ENCODE measurements at regions not wholly inside any gene's neighbourhood (a gene's known extent, or its start where the extent isn't known, plus 50 kb on each side); places are given as distances from the start of the nearest gene placed in this dataset.

DNA sequence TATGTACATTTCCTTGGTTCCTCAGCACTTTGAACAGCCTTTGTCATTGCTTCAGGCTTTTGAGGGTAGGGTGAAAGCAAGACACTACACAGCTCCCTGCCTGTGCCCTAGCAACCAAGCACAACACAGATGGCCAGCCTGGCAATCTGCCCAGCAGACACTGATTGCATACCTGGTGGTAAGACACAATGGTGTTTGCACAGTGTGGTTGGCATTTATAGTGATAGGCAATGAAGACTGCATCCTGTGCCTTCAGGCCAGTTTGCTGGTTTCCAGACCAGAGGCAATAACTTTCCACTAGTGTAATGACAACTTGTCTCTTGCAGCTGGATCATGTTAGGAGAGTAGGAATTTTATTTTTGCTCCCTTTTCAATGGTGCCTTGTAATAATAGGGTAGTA, 144.5 kb upstream of the TNC start:
- peak; percentile 24 for DNase-seq

DNA sequence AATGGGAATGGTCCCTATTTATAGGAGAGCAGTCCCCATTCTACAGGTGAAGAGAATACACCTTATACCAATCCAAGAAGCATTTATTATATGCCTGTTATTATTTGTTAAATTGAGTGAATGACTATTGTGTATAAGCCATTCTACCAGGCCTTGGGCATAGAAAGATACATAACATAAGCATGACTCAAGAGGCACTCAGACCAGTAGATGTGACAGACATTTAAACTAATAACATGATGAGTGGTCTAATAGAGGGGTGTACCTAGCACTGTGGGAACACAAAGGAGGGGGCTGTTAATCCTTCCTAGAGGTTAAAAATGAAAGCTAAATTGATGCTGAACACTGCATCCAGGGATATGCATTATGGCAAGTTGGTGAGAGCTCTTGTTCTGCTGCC, 145.0 kb upstream of the TNC start:
- no peak for DNase-seq

GRCh38 chr9:115263371-115264075, 145.6 kb upstream of the TNC start:
- DNase-seq = no peak

- DNase-seq = no peak
Measured at GRCh38 chr9:115264313-115264712, 146.4 kb upstream of the TNC start.

- DNase-seq = no peak
Measured at GRCh38 chr9:115267790-115268189, 149.8 kb upstream of the TNC start.

DNA sequence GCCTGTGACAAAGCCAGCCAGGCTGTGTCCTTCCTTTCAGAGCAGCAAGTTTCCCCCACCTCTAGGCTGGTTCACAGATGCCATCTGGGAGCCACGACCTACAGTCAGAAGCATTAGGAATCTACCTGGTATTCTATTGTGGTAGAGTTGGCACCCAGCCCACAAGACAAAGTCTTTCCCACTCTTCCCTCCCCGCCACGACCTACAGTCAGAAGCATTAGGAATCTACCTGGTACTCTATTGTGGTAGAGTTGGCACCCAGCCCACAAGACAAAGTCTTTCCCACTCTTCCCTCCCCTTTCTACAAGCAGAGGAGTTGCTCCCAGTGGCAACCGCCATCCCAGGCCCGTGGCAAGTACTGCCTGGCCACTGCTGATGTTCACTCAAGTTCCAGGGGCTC, 157.8 kb upstream of the TNC start:
- DNase-seq = no peak

GRCh38 chr9:115276621-115277020, 158.7 kb upstream of the TNC start:
- DNase-seq = no peak

GRCh38 chr9:115277301-115277700, 159.3 kb upstream of the TNC start:
- no peak for DNase-seq

- DNase-seq = no peak
Measured at GRCh38 chr9:115278326-115279035, 160.5 kb upstream of the TNC start.

GRCh38 chr9:115283395-115283794, 165.4 kb upstream of the TNC start:
- no peak for DNase-seq

DNA sequence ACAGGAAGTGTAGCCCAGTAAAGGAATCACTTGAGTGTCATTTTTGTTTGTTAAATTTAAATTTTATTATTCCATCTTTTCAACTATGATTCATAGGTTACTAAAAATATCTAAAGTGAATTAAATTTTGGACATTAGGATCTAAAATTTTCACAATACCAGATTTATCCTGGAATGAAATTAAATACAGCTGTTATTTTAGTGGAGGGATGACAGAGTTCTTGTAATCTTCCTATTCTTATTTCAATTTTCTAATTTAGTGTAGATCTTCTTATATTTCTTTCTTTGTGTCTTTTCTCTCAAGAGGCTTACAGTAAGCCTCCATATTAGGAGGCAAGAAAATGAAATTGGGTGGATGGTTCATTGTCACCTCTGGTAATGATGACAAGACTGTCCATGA, 167.9 kb upstream of the TNC start:
- DNase-seq = no peak

DNA sequence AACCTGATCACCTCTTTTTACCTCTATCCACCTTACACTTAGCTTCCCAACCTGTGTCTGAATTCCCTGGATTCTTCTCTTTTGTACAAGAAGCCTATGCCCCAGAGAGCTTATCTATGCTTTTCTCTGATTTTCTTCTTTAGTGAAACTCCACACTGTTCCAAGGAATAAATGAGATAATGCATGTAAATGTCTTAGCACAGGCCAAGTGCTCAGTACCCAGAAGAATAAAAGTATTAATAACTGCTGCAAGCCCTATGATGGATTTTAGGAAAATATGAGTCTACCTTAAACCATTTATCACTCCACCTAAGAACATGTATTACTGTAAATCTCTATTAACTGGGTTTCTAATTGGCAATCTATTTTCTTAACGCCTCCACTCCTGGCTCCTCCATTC, 168.5 kb upstream of the TNC start:
- DNase-seq = no peak

- DNase-seq = no peak
Measured at GRCh38 chr9:115289757-115290208, 171.8 kb upstream of the TNC start.

GRCh38 chr9:115291841-115292240, 173.9 kb upstream of the TNC start:
- no peak for DNase-seq

DNA sequence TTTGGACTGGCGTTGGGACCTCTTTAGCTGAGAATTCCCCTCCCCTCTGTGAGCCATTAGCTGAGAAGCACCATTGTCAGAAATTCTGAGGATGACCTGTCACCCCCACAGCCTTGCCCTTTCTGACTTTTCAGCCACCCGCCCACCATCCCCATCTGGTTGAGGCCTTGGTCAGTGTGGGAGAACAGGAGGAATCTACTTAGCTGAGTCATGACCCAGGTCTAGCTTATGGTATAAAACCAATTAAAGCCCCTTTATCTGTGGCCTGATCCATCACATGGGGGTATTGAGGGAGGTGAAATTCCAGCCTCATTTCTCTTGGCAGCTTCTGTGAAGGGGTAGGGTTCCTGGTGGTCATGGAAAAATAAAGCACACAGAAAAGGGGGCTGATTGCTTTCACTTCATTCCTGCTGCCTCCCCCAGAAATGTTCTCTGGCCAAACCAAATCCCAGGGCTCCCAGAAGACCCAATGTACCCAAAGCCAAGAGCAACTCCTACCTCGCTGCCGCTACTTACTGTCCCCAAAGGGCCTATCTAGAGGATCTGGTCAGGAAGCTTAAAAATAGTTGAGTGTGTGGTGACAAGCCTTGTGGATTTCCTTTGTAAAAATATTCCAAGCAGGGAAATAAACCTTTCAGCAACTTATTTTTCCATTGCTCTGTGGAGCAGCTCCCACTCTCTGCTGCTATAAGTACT, 174.8 kb upstream of the TNC start:
- DNase-seq = no peak

GRCh38 chr9:115295734-115296133, 177.8 kb upstream of the TNC start:
- DNase-seq = no peak

DNA sequence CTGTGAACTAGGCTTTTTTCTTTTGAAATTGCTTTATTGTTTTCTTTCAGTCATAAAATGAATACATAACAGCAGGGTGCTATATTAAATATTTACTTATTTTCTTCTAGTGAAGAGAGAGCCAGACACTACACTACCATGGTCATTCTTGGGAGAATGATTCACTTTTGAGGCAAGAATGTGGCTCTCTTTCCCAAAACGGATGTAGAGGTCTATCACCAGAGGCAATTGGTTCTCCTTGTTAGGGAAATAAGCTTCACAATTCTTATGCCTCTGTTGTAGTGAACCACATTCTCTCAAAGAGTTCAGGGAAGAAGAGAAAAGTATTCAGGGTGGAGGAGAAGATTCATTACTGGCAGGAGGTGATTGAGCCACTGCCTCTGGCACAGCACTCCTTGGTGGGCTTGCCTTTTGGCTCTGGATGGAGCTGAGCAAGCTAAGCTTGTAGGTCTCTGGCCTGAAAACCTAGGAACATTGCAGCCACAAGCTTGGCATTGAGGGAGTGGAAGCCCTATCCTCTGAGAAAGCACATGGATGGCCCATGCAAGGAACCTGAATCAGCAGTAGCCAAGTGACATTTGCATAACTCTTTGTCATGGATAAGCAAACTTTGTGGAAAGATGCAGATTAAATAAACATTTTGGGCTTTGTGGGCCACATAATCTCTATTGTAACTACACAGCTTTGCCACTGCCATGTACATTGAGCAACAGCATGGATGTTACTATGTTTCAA, 179.0 kb upstream of the TNC start:
- DNase-seq = no peak

GRCh38 chr9:115300116-115300515, 182.2 kb upstream of the TNC start:
- DNase-seq = no peak

DNA sequence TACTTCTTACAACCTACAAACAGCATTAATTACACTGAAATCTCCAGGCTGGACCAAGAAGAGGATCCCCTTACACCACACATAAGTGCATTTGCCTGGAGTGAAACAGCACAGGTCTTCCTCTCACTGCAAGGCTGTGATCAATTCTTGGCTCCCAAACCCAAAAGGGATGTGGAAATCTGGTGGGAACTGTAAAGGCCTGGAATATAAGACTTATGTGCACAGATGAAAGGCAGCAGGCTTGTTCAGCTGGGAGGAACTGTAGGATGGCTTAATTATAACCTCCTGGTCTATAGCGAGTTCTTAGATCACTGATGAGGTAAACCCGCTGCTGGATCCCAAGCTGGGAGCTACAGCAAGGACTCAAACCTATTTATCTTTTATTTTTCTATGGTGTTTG, 182.9 kb upstream of the TNC start:
- no peak for DNase-seq

- no peak for DNase-seq
Measured at GRCh38 chr9:115301581-115301980, 183.6 kb upstream of the TNC start.

- DNase-seq = no peak
Measured at GRCh38 chr9:115305543-115305942, 187.6 kb upstream of the TNC start.

DNA sequence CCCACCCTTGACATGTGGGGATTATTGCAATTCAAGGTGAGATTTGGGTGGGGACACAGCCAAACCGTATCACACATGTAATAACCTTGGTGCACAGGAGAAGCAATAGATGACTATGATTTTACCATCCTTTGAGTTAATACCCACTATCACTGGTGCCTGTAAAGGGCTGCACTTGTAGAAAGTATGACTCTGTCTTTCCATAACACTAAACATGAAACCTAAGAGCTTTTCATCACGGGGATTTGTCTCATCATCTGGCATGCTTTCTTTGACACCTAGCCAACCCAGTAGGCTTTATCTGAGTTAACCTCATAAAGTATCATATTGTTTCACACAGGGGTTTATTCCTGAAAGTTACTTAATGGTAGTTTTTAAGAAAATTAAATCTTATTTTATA, 188.9 kb upstream of the TNC start:
- no peak for DNase-seq

GRCh38 chr9:115313545-115313944, 195.6 kb upstream of the TNC start:
- DNase-seq = no peak
